ENCODE measurements at regions not wholly inside any gene's neighbourhood (a gene's known extent, or its start where the extent isn't known, plus 50 kb on each side); places are given as distances from the start of the nearest gene placed in this dataset.

- H3K4me3 ChIP-seq = no peak overlapping the region
- no peaks in the 10 kb centered on the region for H3K36me3 ChIP-seq
- no peak for TF ChIP-seq CTCF (IDR thresholded peaks at IDR 0.05)
- intact Hi-C loops (cut with DNase I) = no loop called here
- no peaks in the 10 kb centered on the region for H3K4me1 ChIP-seq
- H3K9me3 ChIP-seq = no peaks in the 10 kb centered on the region
- no peaks in the 10 kb centered on the region for H3K27me3 ChIP-seq (ENCODE audit: low read depth)
- H3K27ac ChIP-seq = no peak overlapping the region
- ATAC-seq = no peak
- DNase-seq = no peak
Observed at GRCh38 chr5:35409361-35409760, 179.1 kb upstream of the PRLR start.

GRCh38 chr5:35408146-35408545 is 177.9 kb upstream of the PRLR start:
- ATAC-seq (no peak), DNase-seq (no peak)
- intact Hi-C loops (cut with DNase I) = no loop called here
- no peaks in the 10 kb centered on the region for H3K36me3 ChIP-seq
- H3K27me3 ChIP-seq (ENCODE audit: low read depth) = no peaks in the 10 kb centered on the region
- no peak overlapping the region for H3K4me3 ChIP-seq
- H3K9me3 ChIP-seq = no peaks in the 10 kb centered on the region
- H3K27ac ChIP-seq = no peak overlapping the region
- no peaks in the 10 kb centered on the region for H3K4me1 ChIP-seq
- no peak for TF ChIP-seq CTCF (IDR thresholded peaks at IDR 0.05)

GRCh38 chr5:35407697-35408096 is 177.4 kb upstream of the PRLR start:
- intact Hi-C loops (cut with DNase I) = no loop called here
- Histone ChIP-seq H3K27ac (no peak overlapping the region), H3K4me1 (no peaks in the 10 kb centered on the region), H3K36me3 (no peaks in the 10 kb centered on the region), H3K4me3 (no peak overlapping the region), H3K27me3 (ENCODE audit: low read depth) (no peaks in the 10 kb centered on the region), H3K9me3 (no peaks in the 10 kb centered on the region)
- no peak for ATAC-seq
- no peak for DNase-seq
- TF ChIP-seq CTCF (IDR thresholded peaks at IDR 0.05) = no peak

- no peak overlapping the region for H3K27ac ChIP-seq
- intact Hi-C loops (cut with DNase I) = no loop called here
- ATAC-seq (no peak), DNase-seq (peak; percentile 43)
- no peak overlapping the region for H3K4me3 ChIP-seq
- no peaks in the 10 kb centered on the region for H3K4me1 ChIP-seq
- no peaks in the 10 kb centered on the region for H3K27me3 ChIP-seq (ENCODE audit: low read depth)
- H3K36me3 ChIP-seq = no peaks in the 10 kb centered on the region
- no peaks in the 10 kb centered on the region for H3K9me3 ChIP-seq
- TF ChIP-seq CTCF (IDR thresholded peaks at IDR 0.05) = no peak
Observed at GRCh38 chr5:35405938-35406337, 175.7 kb upstream of the PRLR start.

GRCh38 chr5:35404701-35405100 is 174.4 kb upstream of the PRLR start:
- Histone ChIP-seq H3K4me3 (no peak overlapping the region), H3K36me3 (no peaks in the 10 kb centered on the region), H3K4me1 (no peaks in the 10 kb centered on the region), H3K9me3 (no peaks in the 10 kb centered on the region), H3K27ac (no peak overlapping the region), H3K27me3 (ENCODE audit: low read depth) (no peaks in the 10 kb centered on the region)
- no peak for TF ChIP-seq CTCF (IDR thresholded peaks at IDR 0.05)
- intact Hi-C loops (cut with DNase I) = no loop called here
- ATAC-seq = no peak
- no peak for DNase-seq

- no peaks in the 10 kb centered on the region for H3K27me3 ChIP-seq (ENCODE audit: low read depth)
- H3K27ac ChIP-seq = no peak overlapping the region
- ATAC-seq = no peak
- no peak for DNase-seq
- no peaks in the 10 kb centered on the region for H3K4me1 ChIP-seq
- intact Hi-C loops (cut with DNase I) = no loop called here
- H3K4me3 ChIP-seq = no peak overlapping the region
- no peaks in the 10 kb centered on the region for H3K36me3 ChIP-seq
- TF ChIP-seq CTCF (IDR thresholded peaks at IDR 0.05) = no peak
- H3K9me3 ChIP-seq = no peaks in the 10 kb centered on the region
Observed at GRCh38 chr5:35393901-35394300, 163.6 kb upstream of the PRLR start.

Measured in lower lobe of right lung (tissue), 2 donors.